Endothelial cell of umbilical vein (primary cell): ENCODE measurements at regions not wholly inside any gene's neighbourhood (a gene's known extent, or its start where the extent isn't known, plus 50 kb on each side); places are given as distances from the start of the nearest gene placed in this dataset.

Experiments
- BruUV-seq: library from RNA; stranded (reverse); fragments of 400-500 nt; replicated peaks from 2 replicates; lab custom pipeline; 2021; lab: Mats Ljungman, UMichigan
- CTCF ChIA-PET: fragments of 300-600, 350-600 bp; sonication (Branson Sonifier 250); formaldehyde crosslinking; loops from one replicate; lab custom pipeline; 2021; ENCODE audit warnings: antibody characterized with exemption, inconsistent platforms; lab: Charles Lee
- POLR2A ChIA-PET: fragments of 300-600, 350-600 bp; sonication (Branson Sonifier 250); formaldehyde crosslinking; loops from one replicate; lab custom pipeline; 2021; ENCODE audit warnings: antibody characterized with exemption, inconsistent platforms; lab: Charles Lee
- DNase-seq: peaks from one replicate; pipeline ENCODE4 v3.0.0-alpha.2; 2011; ENCODE audit warnings: low read depth, low spot score
- FAIRE-seq: peaks from 2 replicates; lab custom pipeline; 2011; peaks lifted over from hg19 to GRCh38; lab: Jason Lieb, UNC
- H2AFZ ChIP-seq: 2 replicates; pipeline ENCODE4 v1.6.0; 2012; ENCODE audit warnings: low read depth, low read length, control low read depth, inconsistent platforms
- H3K27ac ChIP-seq: 2 replicates; pipeline ENCODE4 v1.5.1; 2011; ENCODE audit warnings: low read depth, mild to moderate bottlenecking, control low read depth, low read length, moderate library complexity; ENCODE audit not compliant: insufficient read depth
- H3K27me3 ChIP-seq, 2 experiments: 2 replicates each; pipeline versions ENCODE4 v1.6.0 to v1.6.1; 2011; ENCODE audit warnings: low read length in 2 of 2, mixed read lengths in 1 of 2; ENCODE audit not compliant: control insufficient read depth in 2 of 2, insufficient read depth in 2 of 2
- H3K36me3 ChIP-seq, 2 experiments: 2 replicates in 1 of 2; 3 replicates in 1 of 2; pipeline ENCODE4 v1.5.1; 2011; ENCODE audit warnings: low read length in 2 of 2, mild to moderate bottlenecking in 1 of 2, moderate library complexity in 1 of 2; ENCODE audit not compliant: control insufficient read depth in 2 of 2, insufficient read depth in 2 of 2; ENCODE audit errors: extremely low read depth in 1 of 2
- H3K4me1 ChIP-seq: 3 replicates; pipeline ENCODE4 v1.5.1; 2011; ENCODE audit warnings: mild to moderate bottlenecking, low read length; ENCODE audit not compliant: control insufficient read depth, insufficient read depth; ENCODE audit errors: extremely low read depth
- H3K4me2 ChIP-seq: 2 replicates; pipeline ENCODE4 v1.6.1; 2011; ENCODE audit warnings: low read length, control low read depth, mixed read lengths; ENCODE audit not compliant: insufficient read depth
- H3K4me3 ChIP-seq, 3 experiments: fragments of 200-600 bp in 1 of 3; sonication (generic), shearing (Covaris generic) in 1 of 3; replicated peaks in 1 of 3; 2 replicates each; pipeline ENCODE4 v1.5.1; 2011 to 2016; ENCODE audit warnings: control low read depth in 3 of 3, low read length in 3 of 3, mild to moderate bottlenecking in 2 of 3, inconsistent platforms in 1 of 3, low read depth in 1 of 3, moderate library complexity in 1 of 3; ENCODE audit not compliant: insufficient read depth in 1 of 3
- H3K79me2 ChIP-seq: 2 replicates; pipeline ENCODE4 v1.6.0; 2012; ENCODE audit warnings: low read length, inconsistent platforms; ENCODE audit not compliant: control insufficient read depth, insufficient read depth
- H3K9ac ChIP-seq: replicated peaks from 2 replicates; pipeline ENCODE3; 2011; ENCODE audit warnings: low read length, control low read depth; ENCODE audit not compliant: insufficient read depth; ENCODE audit errors: extremely low read depth
- H3K9me1 ChIP-seq: replicated peaks from 3 replicates; pipeline ENCODE4 v1.6.0; 2011; ENCODE audit warnings: mild to moderate bottlenecking, low read length; ENCODE audit not compliant: control insufficient read depth, insufficient read depth; ENCODE audit errors: extremely low read depth
- H3K9me3 ChIP-seq: replicated peaks from 2 replicates; pipeline ENCODE4 v1.5.1; 2012; ENCODE audit warnings: low read length, inconsistent platforms; ENCODE audit not compliant: control insufficient read depth, insufficient read depth
- H4K20me1 ChIP-seq: replicated peaks from 2 replicates; pipeline ENCODE3; 2011; ENCODE audit warnings: mild to moderate bottlenecking, low read length; ENCODE audit not compliant: control insufficient read depth, insufficient read depth; ENCODE audit errors: extremely low read depth
- EZH2 ChIP-seq: IDR thresholded peaks from 2 replicates; pipeline ENCODE4 v1.6.1; 2012; ENCODE audit warnings: borderline replicate concordance, low read depth, mild to moderate bottlenecking, moderate library complexity, low read length, inconsistent platforms; ENCODE audit not compliant: severe bottlenecking
- FOS ChIP-seq: IDR thresholded peaks from 2 replicates; pipeline ENCODE4 v1.6.1; 2011; ENCODE audit warnings: mild to moderate bottlenecking, low read length, moderate library complexity, borderline replicate concordance; ENCODE audit not compliant: insufficient read depth
- GATA2 ChIP-seq: IDR thresholded peaks from 2 replicates; pipeline ENCODE4 v1.7.0; 2011; ENCODE audit warnings: low read depth, mild to moderate bottlenecking, moderate library complexity, mixed read lengths, low read length; ENCODE audit not compliant: insufficient read length, insufficient read depth
- JUN ChIP-seq: IDR thresholded peaks from 2 replicates; pipeline ENCODE4 v1.6.1; 2011; ENCODE audit warnings: borderline replicate concordance, low read depth; ENCODE audit not compliant: insufficient read length, insufficient read depth
- MYC ChIP-seq: IDR thresholded peaks from one replicate; pipeline ENCODE4 v1.6.1; 2011; ENCODE audit warnings: mild to moderate bottlenecking, low read depth, low read length
- POLR2A ChIP-seq: IDR thresholded peaks from 2 replicates; pipeline ENCODE4 v1.6.1; 2012; ENCODE audit warnings: low read depth, mild to moderate bottlenecking, control low read depth, low read length
- POLR2AphosphoS5 ChIP-seq: IDR thresholded peaks from 2 replicates; pipeline ENCODE4 v1.6.1; 2012; ENCODE audit warnings: low read depth, mild to moderate bottlenecking, control low read depth, low read length, moderate library complexity; ENCODE audit not compliant: insufficient read depth
- dilution Hi-C: fragments of 300-500 bp; cut with MboI; formaldehyde crosslinking; loops from one replicate; pipeline ENCODE4 v1.15.0; 2019; ENCODE audit warnings: low sequenced_read_pairs; ENCODE audit not compliant: extremely low pct_ligation_motif_present
- intact Hi-C: fragments of 100-400 bp; cut with micrococcal nuclease; formaldehyde crosslinking; loops from one replicate; pipeline ENCODE4 v1.10.0; 2022
- TF ChIP-seq, protein P1 (sequence below): IDR thresholded peaks from 2 replicates; pipeline ENCODE4 v1.6.1; 2011; ENCODE audit not compliant: insufficient read depth, insufficient read length
- TF ChIP-seq, protein P2 (sequence below), 2 donors: IDR thresholded peaks; 1 replicate in 1 of 2; 2 replicates in 1 of 2; pipeline ENCODE4 v1.5.1; 2011; ENCODE audit warnings: low read length in 2 of 2, mild to moderate bottlenecking in 2 of 2, moderate library complexity in 2 of 2, control low read depth in 1 of 2, inconsistent platforms in 1 of 2, low read depth in 1 of 2; ENCODE audit not compliant: insufficient read depth in 1 of 2; ENCODE audit errors: extremely low read depth in 1 of 2

GRCh38 chr12:70008944-70009343 is 183.9 kb downstream of the MYRFL start:
- Histone ChIP-seq H3K4me1 (no peaks in the 10 kb centered on the region), H4K20me1 (no peaks in the 10 kb centered on the region), H3K9me3 (no peaks in the 10 kb centered on the region), H3K4me2 (no peak overlapping the region), H3K36me3 (no peaks in the 10 kb centered on the region), H3K27ac (no peak overlapping the region), H3K9ac (no peak overlapping the region), H3K9me1 (no peaks in the 10 kb centered on the region), H3K79me2 (no peaks in the 10 kb centered on the region), H3K4me3 (no peak overlapping the region), H2AFZ (no peak overlapping the region), H3K27me3 (peaks cover 0 to 2% of the 10 kb centered on the region in 2 experiments)
- FAIRE-seq (no peak), DNase-seq (no peak)
- ChIA-PET POLR2A (no interaction called here), CTCF (no interaction called here)
- intact Hi-C loops (no loop called here), dilution Hi-C loops (no loop called here)
- BruUV-seq = no TSS peak
- TF ChIP-seq GATA2 (no peak), EZH2 (no peak)
- TF ChIP-seq, protein P1, sequence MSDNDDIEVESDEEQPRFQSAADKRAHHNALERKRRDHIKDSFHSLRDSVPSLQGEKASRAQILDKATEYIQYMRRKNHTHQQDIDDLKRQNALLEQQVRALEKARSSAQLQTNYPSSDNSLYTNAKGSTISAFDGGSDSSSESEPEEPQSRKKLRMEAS = no peak
- TF ChIP-seq, protein P2, sequence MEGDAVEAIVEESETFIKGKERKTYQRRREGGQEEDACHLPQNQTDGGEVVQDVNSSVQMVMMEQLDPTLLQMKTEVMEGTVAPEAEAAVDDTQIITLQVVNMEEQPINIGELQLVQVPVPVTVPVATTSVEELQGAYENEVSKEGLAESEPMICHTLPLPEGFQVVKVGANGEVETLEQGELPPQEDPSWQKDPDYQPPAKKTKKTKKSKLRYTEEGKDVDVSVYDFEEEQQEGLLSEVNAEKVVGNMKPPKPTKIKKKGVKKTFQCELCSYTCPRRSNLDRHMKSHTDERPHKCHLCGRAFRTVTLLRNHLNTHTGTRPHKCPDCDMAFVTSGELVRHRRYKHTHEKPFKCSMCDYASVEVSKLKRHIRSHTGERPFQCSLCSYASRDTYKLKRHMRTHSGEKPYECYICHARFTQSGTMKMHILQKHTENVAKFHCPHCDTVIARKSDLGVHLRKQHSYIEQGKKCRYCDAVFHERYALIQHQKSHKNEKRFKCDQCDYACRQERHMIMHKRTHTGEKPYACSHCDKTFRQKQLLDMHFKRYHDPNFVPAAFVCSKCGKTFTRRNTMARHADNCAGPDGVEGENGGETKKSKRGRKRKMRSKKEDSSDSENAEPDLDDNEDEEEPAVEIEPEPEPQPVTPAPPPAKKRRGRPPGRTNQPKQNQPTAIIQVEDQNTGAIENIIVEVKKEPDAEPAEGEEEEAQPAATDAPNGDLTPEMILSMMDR (IDR thresholded peaks at IDR 0.05; ENCODE audit: extremely low read depth in 1 of 2, insufficient read depth in 1 of 2, low read depth in 1 of 2, low read length in 2 of 2) = no peak

- Histone ChIP-seq H3K27ac (no peak overlapping the region), H3K36me3 (no peaks in the 10 kb centered on the region), H3K4me2 (no peak overlapping the region), H3K4me3 (no peak overlapping the region), H3K27me3 (peaks cover 0 to 2% of the 10 kb centered on the region in 2 experiments), H4K20me1 (no peaks in the 10 kb centered on the region), H3K9me3 (no peaks in the 10 kb centered on the region), H3K9me1 (no peaks in the 10 kb centered on the region), H3K9ac (no peak overlapping the region), H3K4me1 (no peaks in the 10 kb centered on the region), H3K79me2 (no peaks in the 10 kb centered on the region), H2AFZ (no peak overlapping the region)
- TF ChIP-seq JUN (no peak), GATA2 (no peak), FOS (no peak), MYC (no peak), POLR2A (no peak), POLR2AphosphoS5 (no peak), EZH2 (no peak)
- TF ChIP-seq, protein P1 = no peak
- TF ChIP-seq, protein P2 (IDR thresholded peaks at IDR 0.05; ENCODE audit: extremely low read depth in 1 of 2, insufficient read depth in 1 of 2, low read depth in 1 of 2, low read length in 2 of 2) = no peak
- dilution Hi-C loops (no loop called here), intact Hi-C loops (no loop called here)
- POLR2A ChIA-PET = no interaction called here
- CTCF ChIA-PET = no interaction called here
- no TSS peak for BruUV-seq
- FAIRE-seq (no peak), DNase-seq (no peak)
Measured at GRCh38 chr12:70011353-70011752, 186.3 kb downstream of the MYRFL start.
